ENCODE measurements at regions not wholly inside any gene's neighbourhood (a gene's known extent, or its start where the extent isn't known, plus 50 kb on each side); places are given as distances from the start of the nearest gene placed in this dataset.

GRCh38 chr17:27974045-27974436, 68.4 kb upstream of the NLK start:
- DNase-seq: no peak

GRCh38 chr17:27974531-27975145, 67.8 kb upstream of the NLK start:
- no peak for DNase-seq

- DNase-seq: no peak
These were observed 67.1 kb upstream of the NLK start for GRCh38 chr17:27975146-27976011.

- no peak for DNase-seq
These were observed 66.1 kb upstream of the NLK start for GRCh38 chr17:27976331-27976730.

GRCh38 chr17:27977751-27978688, 64.5 kb upstream of the NLK start:
- no peak for DNase-seq

GRCh38 chr17:27978689-27979175, 63.7 kb upstream of the NLK start:
- no peak for DNase-seq

- no peak for DNase-seq
These were observed 62.4 kb upstream of the NLK start for GRCh38 chr17:27980043-27980442.

GRCh38 chr17:27981978-27982377, 60.5 kb upstream of the NLK start:
- DNase-seq: no peak

- no peak for DNase-seq
These were observed 59.8 kb upstream of the NLK start for GRCh38 chr17:27982688-27983087.

- DNase-seq: no peak
These were observed 58.6 kb upstream of the NLK start for GRCh38 chr17:27983853-27984252.

GRCh38 chr17:27984404-27984803, 58.1 kb upstream of the NLK start:
- DNase-seq: no peak

GRCh38 chr17:27984816-27985215, 57.7 kb upstream of the NLK start:
- DNase-seq: no peak

GRCh38 chr17:27985306-27985705, 57.2 kb upstream of the NLK start:
- DNase-seq: no peak

GRCh38 chr17:27985736-27986399, 56.6 kb upstream of the NLK start:
- DNase-seq: no peak

- no peak for DNase-seq
These were observed 55.4 kb upstream of the NLK start for GRCh38 chr17:27986805-27987684.

- DNase-seq: no peak
These were observed 53.4 kb upstream of the NLK start for GRCh38 chr17:27989046-27989445.

GRCh38 chr17:27990100-27990499, 52.4 kb upstream of the NLK start:
- DNase-seq: no peak

- DNase-seq: no peak
These were observed 51.5 kb upstream of the NLK start for GRCh38 chr17:27990979-27991378.

- no peak for DNase-seq
These were observed 50.9 kb upstream of the NLK start for GRCh38 chr17:27991462-27991993.

All from NCI-H510A treated with DMSO at 0.1 percent for 48 hours (cell line).